Endothelial cell of umbilical vein (primary cell): ENCODE measurements at regions not wholly inside any gene's neighbourhood (a gene's known extent, or its start where the extent isn't known, plus 50 kb on each side); places are given as distances from the start of the nearest gene placed in this dataset.

ENCODE experiments used
- BruUV-seq: library from RNA; stranded (reverse); fragments of 400-500 nt; replicated peaks from 2 replicates; lab custom pipeline; 2021; lab: Mats Ljungman, UMichigan
- CTCF ChIA-PET: fragments of 300-600, 350-600 bp; sonication (Branson Sonifier 250); formaldehyde crosslinking; loops from one replicate; lab custom pipeline; 2021; ENCODE audit warnings: antibody characterized with exemption, inconsistent platforms; lab: Charles Lee
- POLR2A ChIA-PET: fragments of 300-600, 350-600 bp; sonication (Branson Sonifier 250); formaldehyde crosslinking; loops from one replicate; lab custom pipeline; 2021; ENCODE audit warnings: antibody characterized with exemption, inconsistent platforms; lab: Charles Lee
- DNase-seq: peaks from one replicate; pipeline ENCODE4 v3.0.0-alpha.2; 2011; ENCODE audit warnings: low read depth, low spot score
- FAIRE-seq: peaks from 2 replicates; lab custom pipeline; 2011; peaks lifted over from hg19 to GRCh38; lab: Jason Lieb, UNC
- H2AFZ ChIP-seq: 2 replicates; pipeline ENCODE4 v1.6.0; 2012; ENCODE audit warnings: low read depth, low read length, control low read depth, inconsistent platforms
- H3K27ac ChIP-seq: 2 replicates; pipeline ENCODE4 v1.5.1; 2011; ENCODE audit warnings: low read depth, mild to moderate bottlenecking, control low read depth, low read length, moderate library complexity; ENCODE audit not compliant: insufficient read depth
- H3K27me3 ChIP-seq, 2 experiments: 2 replicates each; pipeline versions ENCODE4 v1.6.0 to v1.6.1; 2011; ENCODE audit warnings: low read length in 2 of 2, mixed read lengths in 1 of 2; ENCODE audit not compliant: control insufficient read depth in 2 of 2, insufficient read depth in 2 of 2
- H3K36me3 ChIP-seq, 2 experiments: 2 replicates in 1 of 2; 3 replicates in 1 of 2; pipeline ENCODE4 v1.5.1; 2011; ENCODE audit warnings: low read length in 2 of 2, mild to moderate bottlenecking in 1 of 2, moderate library complexity in 1 of 2; ENCODE audit not compliant: control insufficient read depth in 2 of 2, insufficient read depth in 2 of 2; ENCODE audit errors: extremely low read depth in 1 of 2
- H3K4me1 ChIP-seq: 3 replicates; pipeline ENCODE4 v1.5.1; 2011; ENCODE audit warnings: mild to moderate bottlenecking, low read length; ENCODE audit not compliant: control insufficient read depth, insufficient read depth; ENCODE audit errors: extremely low read depth
- H3K4me2 ChIP-seq: 2 replicates; pipeline ENCODE4 v1.6.1; 2011; ENCODE audit warnings: low read length, control low read depth, mixed read lengths; ENCODE audit not compliant: insufficient read depth
- H3K4me3 ChIP-seq, 3 experiments: fragments of 200-600 bp in 1 of 3; sonication (generic), shearing (Covaris generic) in 1 of 3; replicated peaks in 1 of 3; 2 replicates each; pipeline ENCODE4 v1.5.1; 2011 to 2016; ENCODE audit warnings: control low read depth in 3 of 3, low read length in 3 of 3, mild to moderate bottlenecking in 2 of 3, inconsistent platforms in 1 of 3, low read depth in 1 of 3, moderate library complexity in 1 of 3; ENCODE audit not compliant: insufficient read depth in 1 of 3
- H3K79me2 ChIP-seq: 2 replicates; pipeline ENCODE4 v1.6.0; 2012; ENCODE audit warnings: low read length, inconsistent platforms; ENCODE audit not compliant: control insufficient read depth, insufficient read depth
- H3K9ac ChIP-seq: replicated peaks from 2 replicates; pipeline ENCODE3; 2011; ENCODE audit warnings: low read length, control low read depth; ENCODE audit not compliant: insufficient read depth; ENCODE audit errors: extremely low read depth
- H3K9me1 ChIP-seq: replicated peaks from 3 replicates; pipeline ENCODE4 v1.6.0; 2011; ENCODE audit warnings: mild to moderate bottlenecking, low read length; ENCODE audit not compliant: control insufficient read depth, insufficient read depth; ENCODE audit errors: extremely low read depth
- H3K9me3 ChIP-seq: replicated peaks from 2 replicates; pipeline ENCODE4 v1.5.1; 2012; ENCODE audit warnings: low read length, inconsistent platforms; ENCODE audit not compliant: control insufficient read depth, insufficient read depth
- H4K20me1 ChIP-seq: replicated peaks from 2 replicates; pipeline ENCODE3; 2011; ENCODE audit warnings: mild to moderate bottlenecking, low read length; ENCODE audit not compliant: control insufficient read depth, insufficient read depth; ENCODE audit errors: extremely low read depth
- EZH2 ChIP-seq: IDR thresholded peaks from 2 replicates; pipeline ENCODE4 v1.6.1; 2012; ENCODE audit warnings: borderline replicate concordance, low read depth, mild to moderate bottlenecking, moderate library complexity, low read length, inconsistent platforms; ENCODE audit not compliant: severe bottlenecking
- FOS ChIP-seq: IDR thresholded peaks from 2 replicates; pipeline ENCODE4 v1.6.1; 2011; ENCODE audit warnings: mild to moderate bottlenecking, low read length, moderate library complexity, borderline replicate concordance; ENCODE audit not compliant: insufficient read depth
- GATA2 ChIP-seq: IDR thresholded peaks from 2 replicates; pipeline ENCODE4 v1.7.0; 2011; ENCODE audit warnings: low read depth, mild to moderate bottlenecking, moderate library complexity, mixed read lengths, low read length; ENCODE audit not compliant: insufficient read length, insufficient read depth
- JUN ChIP-seq: IDR thresholded peaks from 2 replicates; pipeline ENCODE4 v1.6.1; 2011; ENCODE audit warnings: borderline replicate concordance, low read depth; ENCODE audit not compliant: insufficient read length, insufficient read depth
- MAX ChIP-seq: IDR thresholded peaks from 2 replicates; pipeline ENCODE4 v1.6.1; 2011; ENCODE audit not compliant: insufficient read depth, insufficient read length
- MYC ChIP-seq: IDR thresholded peaks from one replicate; pipeline ENCODE4 v1.6.1; 2011; ENCODE audit warnings: mild to moderate bottlenecking, low read depth, low read length
- POLR2A ChIP-seq: IDR thresholded peaks from 2 replicates; pipeline ENCODE4 v1.6.1; 2012; ENCODE audit warnings: low read depth, mild to moderate bottlenecking, control low read depth, low read length
- POLR2AphosphoS5 ChIP-seq: IDR thresholded peaks from 2 replicates; pipeline ENCODE4 v1.6.1; 2012; ENCODE audit warnings: low read depth, mild to moderate bottlenecking, control low read depth, low read length, moderate library complexity; ENCODE audit not compliant: insufficient read depth
- dilution Hi-C: fragments of 300-500 bp; cut with MboI; formaldehyde crosslinking; loops from one replicate; pipeline ENCODE4 v1.15.0; 2019; ENCODE audit warnings: low sequenced_read_pairs; ENCODE audit not compliant: extremely low pct_ligation_motif_present
- intact Hi-C: fragments of 100-400 bp; cut with micrococcal nuclease; formaldehyde crosslinking; loops from one replicate; pipeline ENCODE4 v1.10.0; 2022
- TF ChIP-seq, protein P1 (sequence below), 2 donors: IDR thresholded peaks; 1 replicate in 1 of 2; 2 replicates in 1 of 2; pipeline ENCODE4 v1.5.1; 2011; ENCODE audit warnings: low read length in 2 of 2, mild to moderate bottlenecking in 2 of 2, moderate library complexity in 2 of 2, control low read depth in 1 of 2, inconsistent platforms in 1 of 2, low read depth in 1 of 2; ENCODE audit not compliant: insufficient read depth in 1 of 2; ENCODE audit errors: extremely low read depth in 1 of 2

DNA sequence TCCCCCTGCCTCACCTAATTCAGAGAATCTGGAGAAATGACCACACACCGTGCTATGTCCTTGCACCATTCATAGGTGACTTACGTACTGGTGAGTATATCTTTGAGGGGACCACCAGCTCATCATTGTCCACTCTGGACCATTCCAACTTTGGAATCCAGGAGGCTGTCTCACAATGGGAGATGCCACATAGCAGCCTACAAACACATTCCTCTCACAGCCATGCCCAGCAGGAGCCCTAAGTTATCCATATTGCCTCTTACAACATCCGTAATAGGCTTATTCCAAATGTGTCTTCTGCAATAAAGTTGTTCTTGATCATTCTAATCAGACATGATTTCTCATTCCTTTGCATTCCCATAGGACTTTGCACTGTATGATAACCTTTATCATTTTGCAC is 436.7 kb downstream of the EFNB2 start:
- Histone ChIP-seq H3K4me2 (no peak overlapping the region), H3K4me1 (peaks cover 18% of the 10 kb centered on the region), H3K9ac (no peak overlapping the region), H3K9me3 (no peaks in the 10 kb centered on the region), H4K20me1 (no peaks in the 10 kb centered on the region), H3K4me3 (no peak overlapping the region), H3K27ac (no peak overlapping the region), H3K9me1 (no peaks in the 10 kb centered on the region), H3K27me3 (no peaks in the 10 kb centered on the region), H2AFZ (no peak overlapping the region), H3K79me2 (no peaks in the 10 kb centered on the region), H3K36me3 (no peaks in the 10 kb centered on the region)
- FAIRE-seq, result no peak
- ChIA-PET CTCF (no interaction called here), POLR2A (no interaction called here)
- dilution Hi-C loops, result no loop called here
- no peak for TF ChIP-seq GATA2
- TF ChIP-seq FOS, result no peak
- no peak for TF ChIP-seq JUN
- no peak for TF ChIP-seq MAX
- TF ChIP-seq, protein P1, sequence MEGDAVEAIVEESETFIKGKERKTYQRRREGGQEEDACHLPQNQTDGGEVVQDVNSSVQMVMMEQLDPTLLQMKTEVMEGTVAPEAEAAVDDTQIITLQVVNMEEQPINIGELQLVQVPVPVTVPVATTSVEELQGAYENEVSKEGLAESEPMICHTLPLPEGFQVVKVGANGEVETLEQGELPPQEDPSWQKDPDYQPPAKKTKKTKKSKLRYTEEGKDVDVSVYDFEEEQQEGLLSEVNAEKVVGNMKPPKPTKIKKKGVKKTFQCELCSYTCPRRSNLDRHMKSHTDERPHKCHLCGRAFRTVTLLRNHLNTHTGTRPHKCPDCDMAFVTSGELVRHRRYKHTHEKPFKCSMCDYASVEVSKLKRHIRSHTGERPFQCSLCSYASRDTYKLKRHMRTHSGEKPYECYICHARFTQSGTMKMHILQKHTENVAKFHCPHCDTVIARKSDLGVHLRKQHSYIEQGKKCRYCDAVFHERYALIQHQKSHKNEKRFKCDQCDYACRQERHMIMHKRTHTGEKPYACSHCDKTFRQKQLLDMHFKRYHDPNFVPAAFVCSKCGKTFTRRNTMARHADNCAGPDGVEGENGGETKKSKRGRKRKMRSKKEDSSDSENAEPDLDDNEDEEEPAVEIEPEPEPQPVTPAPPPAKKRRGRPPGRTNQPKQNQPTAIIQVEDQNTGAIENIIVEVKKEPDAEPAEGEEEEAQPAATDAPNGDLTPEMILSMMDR (IDR thresholded peaks at IDR 0.05; ENCODE audit: extremely low read depth in 1 of 2, insufficient read depth in 1 of 2, low read depth in 1 of 2, low read length in 2 of 2), result no peak
- no peak for TF ChIP-seq POLR2A
- no peak for TF ChIP-seq EZH2
- TF ChIP-seq MYC, result no peak
- TF ChIP-seq POLR2AphosphoS5, result no peak
- intact Hi-C loops, result no loop called here
- BruUV-seq, result no TSS peak
- no peak for DNase-seq
